Gastroesophageal sphincter (tissue), 3 donors: ENCODE measurements at regions not wholly inside any gene's neighbourhood (a gene's known extent, or its start where the extent isn't known, plus 50 kb on each side); places are given as distances from the start of the nearest gene placed in this dataset.

Source experiments
- EP300 ChIP-seq: sonication (generic); formaldehyde crosslinking; IDR thresholded peaks from one replicate; pipeline ENCODE4 v1.6.1; 2017; ENCODE audit warnings: antibody characterized with exemption, mild to moderate bottlenecking
- POLR2A ChIP-seq, 2 donors: fragments of 450-650 bp; IDR thresholded peaks; one replicate each; pipeline ENCODE4 v1.6.1; 2017; ENCODE audit warnings: antibody characterized with exemption in 2 of 2, mild to moderate bottlenecking in 2 of 2, moderate library complexity in 1 of 2
- POLR2AphosphoS5 ChIP-seq: sonication (generic); formaldehyde crosslinking; IDR thresholded peaks from one replicate; pipeline ENCODE4 v1.6.1; 2017; ENCODE audit warnings: antibody characterized with exemption
- TF ChIP-seq, protein P1 (sequence below), 4 experiments: fragments of 200-600 bp in 2 of 4; fragments of 450-650 bp in 2 of 4; sonication (generic) in 1 of 4; IDR thresholded peaks; one replicate each; pipeline ENCODE4 v1.5.1; 2017 to 2019; ENCODE audit warnings: antibody characterized with exemption in 4 of 4, mild to moderate bottlenecking in 2 of 4, moderate library complexity in 2 of 4

DNA sequence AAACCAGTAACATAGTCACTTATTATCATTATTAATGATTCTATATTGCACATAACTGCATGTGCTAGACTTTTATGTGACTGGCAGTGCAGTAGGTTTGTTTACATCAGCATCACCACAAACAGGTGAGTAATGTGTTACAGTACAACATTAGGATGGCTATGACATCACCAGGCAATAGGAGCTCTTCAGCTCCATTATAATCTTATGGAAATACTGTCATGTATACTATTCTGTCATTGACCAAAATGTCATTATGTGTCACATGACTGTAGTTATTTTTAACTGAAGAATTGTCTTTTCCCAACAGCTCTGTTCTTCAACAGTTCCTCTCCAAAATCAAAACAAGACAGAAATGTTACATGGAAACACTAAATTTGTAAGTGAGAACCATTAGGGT is 96.3 kb downstream of the C18orf54 start:
- TF ChIP-seq, protein P1, sequence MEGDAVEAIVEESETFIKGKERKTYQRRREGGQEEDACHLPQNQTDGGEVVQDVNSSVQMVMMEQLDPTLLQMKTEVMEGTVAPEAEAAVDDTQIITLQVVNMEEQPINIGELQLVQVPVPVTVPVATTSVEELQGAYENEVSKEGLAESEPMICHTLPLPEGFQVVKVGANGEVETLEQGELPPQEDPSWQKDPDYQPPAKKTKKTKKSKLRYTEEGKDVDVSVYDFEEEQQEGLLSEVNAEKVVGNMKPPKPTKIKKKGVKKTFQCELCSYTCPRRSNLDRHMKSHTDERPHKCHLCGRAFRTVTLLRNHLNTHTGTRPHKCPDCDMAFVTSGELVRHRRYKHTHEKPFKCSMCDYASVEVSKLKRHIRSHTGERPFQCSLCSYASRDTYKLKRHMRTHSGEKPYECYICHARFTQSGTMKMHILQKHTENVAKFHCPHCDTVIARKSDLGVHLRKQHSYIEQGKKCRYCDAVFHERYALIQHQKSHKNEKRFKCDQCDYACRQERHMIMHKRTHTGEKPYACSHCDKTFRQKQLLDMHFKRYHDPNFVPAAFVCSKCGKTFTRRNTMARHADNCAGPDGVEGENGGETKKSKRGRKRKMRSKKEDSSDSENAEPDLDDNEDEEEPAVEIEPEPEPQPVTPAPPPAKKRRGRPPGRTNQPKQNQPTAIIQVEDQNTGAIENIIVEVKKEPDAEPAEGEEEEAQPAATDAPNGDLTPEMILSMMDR (IDR thresholded peaks at IDR 0.05): no peak
- no peak for TF ChIP-seq POLR2A (IDR thresholded peaks at IDR 0.05)
- TF ChIP-seq POLR2AphosphoS5: no peak
- no peak for TF ChIP-seq EP300
